T47D (cell line): ENCODE measurements at regions not wholly inside any gene's neighbourhood (a gene's known extent, or its start where the extent isn't known, plus 50 kb on each side); places are given as distances from the start of the nearest gene placed in this dataset.
"Not testable (repeated sequence)": the region's sequence is repeated elsewhere in the genome, so short reads cannot be mapped to it uniquely, and the experiment has no call there.

Experiments used
- DNase-seq, 2 experiments: peaks; one replicate each; pipeline versions ENCODE4 v3.0.0 to v3.0.0-alpha.2; 2011 to 2012; ENCODE audit warnings: low read depth in 1 of 2, low spot score in 1 of 2
- JUND ChIP-seq: IDR thresholded peaks from 2 replicates; pipeline ENCODE4 v1.6.1; 2012; ENCODE audit warnings: low read depth
- in situ Hi-C: cut with HindIII; loops from 2 replicates; pipeline ENCODE4 v1.10.0; 2016; ENCODE audit warnings: low sequenced_read_pairs, low pct_unique_long_range_greater_than_20kb

- DNase-seq = no peak
- in situ Hi-C loops = no loop called here
- no peak for TF ChIP-seq JUND
These were observed 718.1 kb upstream of the NOVA1 start for GRCh38 chr14:27315947-27316346.

- no peak for TF ChIP-seq JUND
- in situ Hi-C loops = no loop called here
- DNase-seq = no peak
These were observed 721.1 kb upstream of the NOVA1 start for GRCh38 chr14:27318774-27319420.

- no peak for TF ChIP-seq JUND
- in situ Hi-C loops = no loop called here
These were observed 722.4 kb upstream of the NOVA1 start for GRCh38 chr14:27320261-27320660.

GRCh38 chr14:27327095-27327494 is 729.3 kb upstream of the NOVA1 start:
- no peak for DNase-seq
- TF ChIP-seq JUND = no peak
- in situ Hi-C loops = no loop called here

More at GRCh38 chr14:27320261-27320660, 722.4 kb upstream of the NOVA1 start:
- DNase-seq = no peak

GRCh38 chr14:27338012-27338411 is 740.2 kb upstream of the NOVA1 start:
- no peak for DNase-seq
- TF ChIP-seq JUND = no peak
- in situ Hi-C loops = no loop called here

GRCh38 chr14:27363036-27363435 is 765.2 kb upstream of the NOVA1 start:
- DNase-seq, in situ Hi-C loops: not testable (repeated sequence)

- DNase-seq = no peak
- no peak for TF ChIP-seq JUND
- in situ Hi-C loops = no loop called here
These were observed 768.8 kb upstream of the NOVA1 start for GRCh38 chr14:27366596-27366995.

- TF ChIP-seq JUND = no peak
- no peak for DNase-seq
- in situ Hi-C loops = no loop called here
These were observed 769.5 kb upstream of the NOVA1 start for GRCh38 chr14:27367345-27367744.

- no peak for DNase-seq
- no peak for TF ChIP-seq JUND
- in situ Hi-C loops = no loop called here
These were observed 772.2 kb upstream of the NOVA1 start for GRCh38 chr14:27370074-27370473.

GRCh38 chr14:27370775-27371174 is 772.9 kb upstream of the NOVA1 start:
- no peak for DNase-seq
- TF ChIP-seq JUND = no peak
- in situ Hi-C loops = no loop called here

GRCh38 chr14:27371209-27371608 is 773.4 kb upstream of the NOVA1 start:
- DNase-seq = no peak
- in situ Hi-C loops = no loop called here
- TF ChIP-seq JUND = no peak

- DNase-seq = no peak
- in situ Hi-C loops = no loop called here
- no peak for TF ChIP-seq JUND
These were observed 774.0 kb upstream of the NOVA1 start for GRCh38 chr14:27371868-27372267.

GRCh38 chr14:27372771-27373170 is 774.9 kb upstream of the NOVA1 start:
- no peak for DNase-seq
- in situ Hi-C loops = no loop called here
- no peak for TF ChIP-seq JUND

- TF ChIP-seq JUND = no peak
- no peak for DNase-seq
- in situ Hi-C loops = no loop called here
These were observed 786.3 kb upstream of the NOVA1 start for GRCh38 chr14:27384124-27384523.
